B cell (primary cell): ENCODE measurements at regions not wholly inside any gene's neighbourhood (a gene's known extent, or its start where the extent isn't known, plus 50 kb on each side); places are given as distances from the start of the nearest gene placed in this dataset.

Source experiments
- ATAC-seq: fragments of 200-7000 bp; cut with Tn5 transposase; one replicate; pipeline ENCODE4 v1.10.0; 2021; ENCODE audit warnings: low read depth, mild to moderate bottlenecking, moderate number of reproducible peaks, moderate library complexity
- CTCF ChIA-PET: fragments of 350-600 bp; sonication (Branson Sonifier 250); formaldehyde crosslinking; loops from one replicate; lab custom pipeline; 2021; ENCODE audit warnings: antibody characterized with exemption, inconsistent platforms; lab: Charles Lee
- POLR2A ChIA-PET: fragments of 350-600 bp; sonication (Branson Sonifier 250); formaldehyde crosslinking; loops from one replicate; lab custom pipeline; 2021; ENCODE audit warnings: antibody characterized with exemption; lab: Charles Lee
- DNase-seq: peaks from one replicate; pipeline ENCODE4 v3.0.0; 2013
- H2AFZ ChIP-seq: 2 replicates; pipeline ENCODE4 v1.6.1; 2012; ENCODE audit warnings: mild to moderate bottlenecking, low read depth, low read length; ENCODE audit not compliant: insufficient read depth, poor library complexity, severe bottlenecking
- H3K27ac ChIP-seq, 2 donors: 1 replicate in 1 of 2; 2 replicates in 1 of 2; pipeline ENCODE4 v1.5.1; 2012 to 2013; ENCODE audit warnings: low read length in 2 of 2, mild to moderate bottlenecking in 2 of 2, moderate library complexity in 1 of 2
- H3K27me3 ChIP-seq, 4 experiments: fragments of 200-600 bp in 1 of 4; sonication (generic) in 1 of 4; replicated peaks in 1 of 4; 1 replicate in 2 of 4; 2 replicates in 2 of 4; pipeline versions ENCODE4 v1.6.1 to v1.7.0; 2013 to 2016; ENCODE audit warnings: low read length in 3 of 4, mild to moderate bottlenecking in 2 of 4, mixed read lengths in 1 of 4, moderate library complexity in 1 of 4; ENCODE audit not compliant: insufficient read depth in 4 of 4, control insufficient read depth in 3 of 4; ENCODE audit errors: control extremely low read depth in 1 of 4
- H3K36me3 ChIP-seq, 2 experiments: replicated peaks in 1 of 2; 1 replicate in 1 of 2; 2 replicates in 1 of 2; pipeline versions ENCODE4 v1.6.1 to v1.7.1; 2013; ENCODE audit warnings: low read length in 1 of 2; ENCODE audit not compliant: insufficient read depth in 2 of 2, control insufficient read depth in 1 of 2; ENCODE audit errors: control extremely low read depth in 1 of 2, extremely low read depth in 1 of 2
- H3K4me1 ChIP-seq, 2 donors: fragments of 200-600 bp in 1 of 2; sonication (generic) in 1 of 2; 1 replicate in 1 of 2; 2 replicates in 1 of 2; pipeline versions ENCODE4 v1.5.1 to v1.6.1; 2013 to 2017; ENCODE audit warnings: low read length in 2 of 2; ENCODE audit not compliant: control insufficient read depth in 2 of 2, insufficient read depth in 2 of 2
- H3K4me2 ChIP-seq: replicated peaks from 2 replicates; pipeline ENCODE3; 2012; ENCODE audit warnings: mild to moderate bottlenecking, low read depth, low read length; ENCODE audit not compliant: poor library complexity, severe bottlenecking
- H3K4me3 ChIP-seq, 5 experiments: fragments of 200-600 bp in 1 of 5; sonication (generic) in 1 of 5; 1 replicate in 3 of 5; 2 replicates in 2 of 5; pipeline versions ENCODE4 v1.5.1 to v1.7.0; 2011 to 2016; ENCODE audit warnings: low read length in 4 of 5, mild to moderate bottlenecking in 4 of 5, low read depth in 2 of 5, control low read depth in 1 of 5, moderate library complexity in 1 of 5; ENCODE audit not compliant: insufficient read depth in 1 of 5; ENCODE audit errors: control extremely low read depth in 1 of 5, extremely low read depth in 1 of 5
- H3K79me2 ChIP-seq: fragments of 200-600 bp; sonication (generic); one replicate; pipeline ENCODE4 v1.6.0; 2016; ENCODE audit warnings: low read length; ENCODE audit not compliant: control insufficient read depth, insufficient read depth
- H3K9ac ChIP-seq: fragments of 200-600 bp; sonication (generic); 2 replicates; pipeline ENCODE4 v1.6.1; 2017; ENCODE audit warnings: mild to moderate bottlenecking, low read length, moderate library complexity
- H3K9me3 ChIP-seq, 3 donors: one replicate each; pipeline versions ENCODE4 v1.6.1 to v1.7.1; 2013; ENCODE audit warnings: low read length in 2 of 3; ENCODE audit not compliant: control insufficient read depth in 2 of 3, insufficient read depth in 1 of 3; ENCODE audit errors: control extremely low read depth in 1 of 3
- H4K20me1 ChIP-seq: 2 replicates; pipeline ENCODE4 v1.6.0; 2012; ENCODE audit warnings: mild to moderate bottlenecking, low read length; ENCODE audit not compliant: insufficient read depth, control insufficient read depth, poor library complexity, severe bottlenecking
- H3K27ac Mint-ChIP-seq: one replicate; pipeline ENCODE4 v1.8.0; 2021; ENCODE audit warnings: mixed read lengths
- H3K27me3 Mint-ChIP-seq: one replicate; pipeline ENCODE4 v1.8.0; 2021; ENCODE audit warnings: mixed read lengths
- H3K4me1 Mint-ChIP-seq: one replicate; pipeline ENCODE4 v1.8.0; 2021; ENCODE audit warnings: mixed read lengths
- H3K4me3 Mint-ChIP-seq: one replicate; pipeline ENCODE4 v1.8.0; 2021; ENCODE audit warnings: mixed read lengths
- H3K9me3 Mint-ChIP-seq: one replicate; pipeline ENCODE4 v1.8.0; 2022; ENCODE audit warnings: mixed read lengths; ENCODE audit not compliant: insufficient read depth
- EZH2 ChIP-seq: IDR thresholded peaks from 2 replicates; pipeline ENCODE4 v1.6.1; 2012; ENCODE audit warnings: borderline replicate concordance, low read depth, mild to moderate bottlenecking, moderate library complexity, low read length; ENCODE audit not compliant: insufficient read depth, poor library complexity, severe bottlenecking
- WGBS: methylation state at CpG from one replicate; pipeline ENCODE4 v1.1.5; 2013; ENCODE audit warnings: missing lambda C conversion rate; ENCODE audit not compliant: insufficient coverage; 5-methylcytosine and 5-hydroxymethylcytosine counted together
- intact Hi-C: fragments of 100-400 bp; cut with micrococcal nuclease; formaldehyde crosslinking; loops from one replicate; pipeline ENCODE4 v1.10.0; 2022
- TF ChIP-seq, protein P1 (sequence below): fragments of 200-600 bp; IDR thresholded peaks from one replicate; pipeline ENCODE4 v1.8.0; 2022; ENCODE audit warnings: antibody characterized with exemption, mild to moderate bottlenecking

DNA sequence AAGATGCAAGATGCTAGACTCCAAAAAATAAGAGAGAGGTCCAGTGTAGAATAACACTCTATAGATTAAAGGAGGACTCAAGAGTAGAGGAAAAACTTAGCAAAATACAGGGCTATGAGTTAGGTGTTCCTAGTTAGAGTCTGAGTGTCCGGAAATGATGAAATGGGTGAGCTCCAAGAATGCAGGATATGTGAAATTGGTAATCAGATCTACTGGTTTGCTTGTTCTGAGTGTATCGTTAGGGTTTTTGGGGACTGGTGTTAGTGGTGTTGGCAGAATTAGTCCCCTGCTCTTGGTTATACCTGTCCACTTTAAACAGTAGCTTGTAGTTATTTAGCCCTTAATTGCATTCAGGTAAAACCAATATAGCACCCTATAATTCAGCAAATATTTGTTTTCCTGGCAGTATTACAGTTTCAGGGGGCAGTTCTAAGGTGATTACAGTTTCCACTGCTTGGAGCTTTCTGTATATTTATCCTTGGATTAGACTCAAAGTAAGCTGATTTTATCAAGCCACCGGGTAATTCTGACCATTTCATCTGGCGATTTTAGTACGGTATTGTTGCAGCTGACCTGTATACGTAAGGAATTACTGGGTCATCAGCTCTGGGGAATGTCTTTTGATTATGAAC lies 332.7 kb downstream of the CHRM3 start:
- Histone ChIP-seq H2AFZ (peak overlapping the region; percentile 70), H3K27ac (peak overlapping the region in 1 of 2 donors; percentile 50), H4K20me1 (no peaks in the 10 kb centered on the region), H3K27me3 (no peaks in the 10 kb centered on the region), H3K4me1 (peaks cover 0 to 12% of the 10 kb centered on the region in 2 donors), H3K9ac (peak overlapping the region; percentile 55), H3K79me2 (no peaks in the 10 kb centered on the region), H3K36me3 (no peaks in the 10 kb centered on the region), H3K4me2 (peak overlapping the region; percentile 51), H3K9me3 (no peaks in the 10 kb centered on the region), H3K4me3 (peak overlapping the region in 4 of 5 experiments; percentile 39 to 62 (median 39))
- ChIA-PET CTCF (no interaction called here), POLR2A (no interaction called here)
- H3K4me1 Mint-ChIP-seq = peaks cover 12% of the 10 kb centered on the region
- intact Hi-C loops = no loop called here
- TF ChIP-seq EZH2 = no peak
- TF ChIP-seq, protein P1, sequence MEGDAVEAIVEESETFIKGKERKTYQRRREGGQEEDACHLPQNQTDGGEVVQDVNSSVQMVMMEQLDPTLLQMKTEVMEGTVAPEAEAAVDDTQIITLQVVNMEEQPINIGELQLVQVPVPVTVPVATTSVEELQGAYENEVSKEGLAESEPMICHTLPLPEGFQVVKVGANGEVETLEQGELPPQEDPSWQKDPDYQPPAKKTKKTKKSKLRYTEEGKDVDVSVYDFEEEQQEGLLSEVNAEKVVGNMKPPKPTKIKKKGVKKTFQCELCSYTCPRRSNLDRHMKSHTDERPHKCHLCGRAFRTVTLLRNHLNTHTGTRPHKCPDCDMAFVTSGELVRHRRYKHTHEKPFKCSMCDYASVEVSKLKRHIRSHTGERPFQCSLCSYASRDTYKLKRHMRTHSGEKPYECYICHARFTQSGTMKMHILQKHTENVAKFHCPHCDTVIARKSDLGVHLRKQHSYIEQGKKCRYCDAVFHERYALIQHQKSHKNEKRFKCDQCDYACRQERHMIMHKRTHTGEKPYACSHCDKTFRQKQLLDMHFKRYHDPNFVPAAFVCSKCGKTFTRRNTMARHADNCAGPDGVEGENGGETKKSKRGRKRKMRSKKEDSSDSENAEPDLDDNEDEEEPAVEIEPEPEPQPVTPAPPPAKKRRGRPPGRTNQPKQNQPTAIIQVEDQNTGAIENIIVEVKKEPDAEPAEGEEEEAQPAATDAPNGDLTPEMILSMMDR = no peak
- ATAC-seq = no peak
- H3K27ac Mint-ChIP-seq = no peak overlapping the region
- H3K9me3 Mint-ChIP-seq = peaks cover 4% of the 10 kb centered on the region
- DNase-seq = no peak
- WGBS = 47% methylated on average over 5 of the region's 6 CpGs
- H3K4me3 Mint-ChIP-seq = peak overlapping the region; percentile 72
- no peaks in the 10 kb centered on the region for H3K27me3 Mint-ChIP-seq

DNA sequence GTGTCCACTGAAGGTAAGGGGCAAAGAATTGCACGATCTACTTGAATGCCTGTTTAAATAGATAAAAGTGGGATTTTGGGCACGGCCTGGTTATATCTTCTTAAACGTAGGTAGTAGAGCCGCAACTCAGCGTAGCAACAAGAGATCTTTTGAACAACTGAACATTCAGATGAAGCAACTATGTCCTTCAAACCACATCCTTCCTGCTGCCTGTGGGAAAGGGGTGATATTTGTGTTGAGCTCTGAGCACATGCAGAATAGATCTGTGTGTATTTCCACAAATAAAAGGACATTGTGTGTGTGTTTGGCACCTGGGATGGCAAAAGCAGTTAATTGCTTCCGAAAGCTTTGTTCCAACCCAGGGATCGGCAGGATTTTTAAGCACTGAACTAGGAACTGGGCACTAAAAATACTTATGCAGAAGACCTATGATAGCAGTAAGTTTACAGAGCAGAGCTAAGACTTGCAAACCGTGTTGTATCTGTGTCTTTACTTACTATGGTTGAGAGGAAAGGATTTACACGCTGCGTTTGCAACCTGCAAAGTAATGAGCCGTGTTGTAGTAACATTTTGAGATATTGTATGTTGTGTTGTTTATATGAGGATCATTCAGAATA lies 333.4 kb downstream of the CHRM3 start:
- ATAC-seq = no peak
- TF ChIP-seq EZH2 = no peak
- TF ChIP-seq, protein P1 = no peak
- peak overlapping the region in 1 of 2 donors; percentile 50 for H3K27ac ChIP-seq
- H3K27me3 ChIP-seq = no peaks in the 10 kb centered on the region
- no peaks in the 10 kb centered on the region for H4K20me1 ChIP-seq
- ChIA-PET POLR2A (no interaction called here), CTCF (no interaction called here)
- WGBS = 12% methylated on average over 6 of the region's 11 CpGs
- H2AFZ ChIP-seq = peak overlapping the region; percentile 70
- H3K9me3 ChIP-seq = no peaks in the 10 kb centered on the region
- DNase-seq = peak; percentile 5
- H3K79me2 ChIP-seq = no peaks in the 10 kb centered on the region
- H3K36me3 ChIP-seq = no peaks in the 10 kb centered on the region
- peaks cover 0 to 12% of the 10 kb centered on the region in 2 donors for H3K4me1 ChIP-seq
- Mint-ChIP-seq H3K9me3 (peaks cover 4% of the 10 kb centered on the region), H3K4me1 (peaks cover 12% of the 10 kb centered on the region), H3K27me3 (no peaks in the 10 kb centered on the region), H3K4me3 (peak overlapping the region; percentile 72), H3K27ac (no peak overlapping the region)
- H3K4me3 ChIP-seq = peak overlapping the region; percentile 9 to 62 (median 39)
- intact Hi-C loops = no loop called here
- peak overlapping the region; percentile 51 for H3K4me2 ChIP-seq
- peak overlapping the region; percentile 55 for H3K9ac ChIP-seq
